Middle frontal gyrus (tissue), 1 donor: ENCODE measurements at regions not wholly inside any gene's neighbourhood (a gene's known extent, or its start where the extent isn't known, plus 50 kb on each side); places are given as distances from the start of the nearest gene placed in this dataset.
"Not testable (repeated sequence)": the region's sequence is repeated elsewhere in the genome, so short reads cannot be mapped to it uniquely, and the experiment has no call there.

ENCODE experiments used
- DNase-seq: peaks from one replicate; pipeline ENCODE4 v3.0.0-alpha.2; 2015; ENCODE audit warnings: low spot score; ENCODE audit errors: extremely low spot score

- no peak for DNase-seq
Observed at GRCh38 chr7:12982178-12982577, 294.7 kb downstream of the ARL4A start.

GRCh38 chr7:12984117-12984516, 296.7 kb downstream of the ARL4A start:
- no peak for DNase-seq

- DNase-seq: no peak
Observed at GRCh38 chr7:12985228-12985627, 297.8 kb downstream of the ARL4A start.

GRCh38 chr7:12985752-12986151, 298.3 kb downstream of the ARL4A start:
- no peak for DNase-seq

- no peak for DNase-seq
Observed at GRCh38 chr7:12987238-12987637, 299.8 kb downstream of the ARL4A start.

GRCh38 chr7:12990440-12990839, 303.0 kb downstream of the ARL4A start:
- no peak for DNase-seq

- no peak for DNase-seq
Observed at GRCh38 chr7:12993025-12993424, 305.6 kb downstream of the ARL4A start.

- no peak for DNase-seq
Observed at GRCh38 chr7:12995912-12996469, 308.6 kb downstream of the ARL4A start.

GRCh38 chr7:13007331-13007730, 319.9 kb downstream of the ARL4A start:
- no peak for DNase-seq

GRCh38 chr7:13009517-13009916, 322.1 kb downstream of the ARL4A start:
- no peak for DNase-seq

- DNase-seq: no peak
Observed at GRCh38 chr7:13014011-13014410, 326.6 kb downstream of the ARL4A start.

- DNase-seq: no peak
Observed at GRCh38 chr7:13016036-13016581, 328.7 kb downstream of the ARL4A start.

- no peak for DNase-seq
Observed at GRCh38 chr7:13016592-13017332, 329.3 kb downstream of the ARL4A start.

- DNase-seq: peak; percentile 32
Observed at GRCh38 chr7:13017333-13017857, 330.0 kb downstream of the ARL4A start.

- no peak for DNase-seq
Observed at GRCh38 chr7:13017881-13018280, 330.4 kb downstream of the ARL4A start.

- no peak for DNase-seq
Observed at GRCh38 chr7:13021566-13022300, 334.3 kb downstream of the ARL4A start.

- no peak for DNase-seq
Observed at GRCh38 chr7:13024121-13024674, 336.8 kb downstream of the ARL4A start.

GRCh38 chr7:13025043-13025442, 337.6 kb downstream of the ARL4A start:
- DNase-seq: not testable (repeated sequence)

GRCh38 chr7:13027321-13027720, 339.9 kb downstream of the ARL4A start:
- no peak for DNase-seq

GRCh38 chr7:13028036-13028824, 340.8 kb downstream of the ARL4A start:
- DNase-seq: no peak

GRCh38 chr7:13028825-13029099, 341.3 kb downstream of the ARL4A start:
- no peak for DNase-seq
